Thyroid gland (tissue), 4 donors: ENCODE measurements at regions not wholly inside any gene's neighbourhood (a gene's known extent, or its start where the extent isn't known, plus 50 kb on each side); places are given as distances from the start of the nearest gene placed in this dataset.

Experiments used
- POLR2A ChIP-seq, 2 donors: fragments of 450-650 bp; IDR thresholded peaks; one replicate each; pipeline ENCODE4 v1.6.1; 2017; ENCODE audit warnings: antibody characterized with exemption in 2 of 2, mild to moderate bottlenecking in 2 of 2, moderate library complexity in 1 of 2
- TF ChIP-seq, protein P1 (sequence below), 6 experiments: fragments of 200-600 bp in 3 of 6; fragments of 450-650 bp in 3 of 6; sonication (generic) in 3 of 6; IDR thresholded peaks; one replicate each; pipeline ENCODE4 v1.5.1; 2016 to 2019; ENCODE audit warnings: antibody characterized with exemption in 6 of 6, mild to moderate bottlenecking in 2 of 6, inconsistent platforms in 1 of 6, moderate library complexity in 1 of 6

DNA sequence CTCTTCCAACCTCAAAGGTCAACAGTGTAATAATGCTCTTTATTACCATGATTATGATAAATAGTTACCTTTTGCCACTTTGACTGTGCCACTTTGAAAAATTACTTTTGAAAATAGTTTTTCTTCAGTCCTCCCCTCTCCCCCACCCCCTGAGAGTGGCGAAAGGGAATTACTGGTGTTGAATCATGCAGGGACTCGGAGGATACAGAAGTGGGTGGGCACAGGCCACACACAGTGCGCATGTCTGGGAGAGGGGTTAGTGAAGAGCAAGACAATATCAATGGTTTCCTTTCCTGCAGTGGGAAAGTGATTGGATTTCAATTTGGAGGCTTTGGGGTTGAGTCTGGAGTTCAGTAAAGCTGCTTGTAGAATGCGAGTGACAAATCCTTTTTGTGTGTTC lies 170.9 kb downstream of the PTCSC3 start:
- no peak for TF ChIP-seq POLR2A (IDR thresholded peaks at IDR 0.05)
- TF ChIP-seq, protein P1, sequence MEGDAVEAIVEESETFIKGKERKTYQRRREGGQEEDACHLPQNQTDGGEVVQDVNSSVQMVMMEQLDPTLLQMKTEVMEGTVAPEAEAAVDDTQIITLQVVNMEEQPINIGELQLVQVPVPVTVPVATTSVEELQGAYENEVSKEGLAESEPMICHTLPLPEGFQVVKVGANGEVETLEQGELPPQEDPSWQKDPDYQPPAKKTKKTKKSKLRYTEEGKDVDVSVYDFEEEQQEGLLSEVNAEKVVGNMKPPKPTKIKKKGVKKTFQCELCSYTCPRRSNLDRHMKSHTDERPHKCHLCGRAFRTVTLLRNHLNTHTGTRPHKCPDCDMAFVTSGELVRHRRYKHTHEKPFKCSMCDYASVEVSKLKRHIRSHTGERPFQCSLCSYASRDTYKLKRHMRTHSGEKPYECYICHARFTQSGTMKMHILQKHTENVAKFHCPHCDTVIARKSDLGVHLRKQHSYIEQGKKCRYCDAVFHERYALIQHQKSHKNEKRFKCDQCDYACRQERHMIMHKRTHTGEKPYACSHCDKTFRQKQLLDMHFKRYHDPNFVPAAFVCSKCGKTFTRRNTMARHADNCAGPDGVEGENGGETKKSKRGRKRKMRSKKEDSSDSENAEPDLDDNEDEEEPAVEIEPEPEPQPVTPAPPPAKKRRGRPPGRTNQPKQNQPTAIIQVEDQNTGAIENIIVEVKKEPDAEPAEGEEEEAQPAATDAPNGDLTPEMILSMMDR (IDR thresholded peaks at IDR 0.05), result no peak
